ENCODE measurements at regions not wholly inside any gene's neighbourhood (a gene's known extent, or its start where the extent isn't known, plus 50 kb on each side); places are given as distances from the start of the nearest gene placed in this dataset.

GRCh38 chr13:34039678-34040077, 221.7 kb downstream of the RFC3 start:
- no peak for TF ChIP-seq SNAI2 (CRISPR knock-in tag; IDR thresholded peaks at IDR 0.05)
- TF ChIP-seq GLIS3 (CRISPR knock-in tag; IDR thresholded peaks at IDR 0.05), result no peak

Measured in SK-N-SH treated with all-trans-retinoic acid at 6 μM for 48 hours (cell line).